ENCODE measurements at regions not wholly inside any gene's neighbourhood (a gene's known extent, or its start where the extent isn't known, plus 50 kb on each side); places are given as distances from the start of the nearest gene placed in this dataset.
"Not testable (repeated sequence)": the region's sequence is repeated elsewhere in the genome, so short reads cannot be mapped to it uniquely, and the experiment has no call there.

DNA sequence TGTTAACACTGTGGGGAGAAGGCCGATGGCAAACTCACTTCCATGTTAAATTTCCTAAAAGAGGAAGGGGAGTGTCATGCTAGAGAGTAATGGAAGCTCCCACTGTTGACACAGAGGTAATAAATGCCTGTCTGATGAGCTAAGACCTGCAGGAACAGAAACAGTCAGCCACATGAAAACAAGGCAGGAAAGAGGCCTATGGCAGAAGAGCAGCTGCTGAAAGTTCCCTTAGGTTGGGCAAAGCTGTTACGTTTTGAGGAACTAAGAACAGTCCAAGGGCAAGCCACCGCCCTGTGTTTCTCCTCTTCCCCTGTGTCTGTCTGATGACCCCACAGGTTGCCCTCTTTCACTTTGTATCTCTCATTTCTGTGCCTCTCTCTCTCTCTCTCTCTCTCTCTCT lies 422.6 kb downstream of the TMEM121 start:
- TF ChIP-seq, protein P1, sequence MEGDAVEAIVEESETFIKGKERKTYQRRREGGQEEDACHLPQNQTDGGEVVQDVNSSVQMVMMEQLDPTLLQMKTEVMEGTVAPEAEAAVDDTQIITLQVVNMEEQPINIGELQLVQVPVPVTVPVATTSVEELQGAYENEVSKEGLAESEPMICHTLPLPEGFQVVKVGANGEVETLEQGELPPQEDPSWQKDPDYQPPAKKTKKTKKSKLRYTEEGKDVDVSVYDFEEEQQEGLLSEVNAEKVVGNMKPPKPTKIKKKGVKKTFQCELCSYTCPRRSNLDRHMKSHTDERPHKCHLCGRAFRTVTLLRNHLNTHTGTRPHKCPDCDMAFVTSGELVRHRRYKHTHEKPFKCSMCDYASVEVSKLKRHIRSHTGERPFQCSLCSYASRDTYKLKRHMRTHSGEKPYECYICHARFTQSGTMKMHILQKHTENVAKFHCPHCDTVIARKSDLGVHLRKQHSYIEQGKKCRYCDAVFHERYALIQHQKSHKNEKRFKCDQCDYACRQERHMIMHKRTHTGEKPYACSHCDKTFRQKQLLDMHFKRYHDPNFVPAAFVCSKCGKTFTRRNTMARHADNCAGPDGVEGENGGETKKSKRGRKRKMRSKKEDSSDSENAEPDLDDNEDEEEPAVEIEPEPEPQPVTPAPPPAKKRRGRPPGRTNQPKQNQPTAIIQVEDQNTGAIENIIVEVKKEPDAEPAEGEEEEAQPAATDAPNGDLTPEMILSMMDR (conservative IDR thresholded peaks at IDR 0.05 in 1 of 2, IDR thresholded peaks at IDR 0.05 in 1 of 2; ENCODE audit: low read depth in 1 of 2, low read length in 2 of 2), result not testable (repeated sequence)
- not testable (repeated sequence) for TF ChIP-seq EZH2 (IDR thresholded peaks at IDR 0.05; ENCODE audit: low read length, missing control alignments)
